GM18508 (cell line): ENCODE measurements at regions not wholly inside any gene's neighbourhood (a gene's known extent, or its start where the extent isn't known, plus 50 kb on each side); places are given as distances from the start of the nearest gene placed in this dataset.

Experiments
- ATAC-seq: cut with Tn5 transposase; IDR thresholded peaks from one replicate; pipeline ENCODE4 v1.9.1; 2021; ENCODE audit warnings: moderate number of reproducible peaks; ENCODE audit not compliant: insufficient read depth, unreplicated experiment

- no peak for ATAC-seq
Measured at GRCh38 chr1:96365076-96365475, 356.5 kb upstream of the PTBP2 start.

DNA sequence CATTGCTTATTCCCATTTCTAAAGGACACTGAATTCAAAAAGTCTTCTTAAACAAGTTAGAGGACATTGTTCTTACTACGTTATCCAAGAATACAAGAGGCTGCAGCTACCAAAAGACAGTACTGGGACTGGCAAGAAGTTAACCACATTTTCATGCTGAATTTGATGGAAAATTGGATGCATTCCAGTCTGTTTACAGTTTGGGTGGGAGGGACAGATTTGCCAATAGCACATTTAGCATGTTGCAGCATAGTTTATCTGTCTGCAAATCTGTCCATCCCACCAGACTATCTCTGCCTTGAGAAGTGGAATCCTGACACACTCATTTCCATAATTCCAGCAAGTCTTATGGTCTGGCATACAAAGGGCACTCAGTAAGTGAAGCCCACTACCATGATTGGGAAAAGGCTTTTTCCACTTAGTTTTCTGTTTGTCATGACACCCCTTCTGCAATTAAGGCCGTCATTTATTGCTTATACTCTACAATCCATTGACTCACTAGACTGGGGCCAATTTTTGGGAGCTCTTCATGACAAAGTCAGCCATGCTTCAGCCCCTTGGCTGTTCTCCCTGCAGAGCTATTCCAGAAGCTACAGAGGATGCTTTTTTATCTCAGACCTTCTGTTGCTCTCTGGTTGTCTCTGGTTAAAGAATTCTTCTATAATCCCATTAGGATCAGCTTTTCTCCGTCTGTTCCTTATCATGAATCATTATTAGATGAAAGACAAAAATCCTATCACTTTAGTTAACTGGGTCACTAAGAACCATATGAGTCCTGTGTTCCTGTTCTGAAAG is 355.8 kb upstream of the PTBP2 start:
- ATAC-seq, result no peak

DNA sequence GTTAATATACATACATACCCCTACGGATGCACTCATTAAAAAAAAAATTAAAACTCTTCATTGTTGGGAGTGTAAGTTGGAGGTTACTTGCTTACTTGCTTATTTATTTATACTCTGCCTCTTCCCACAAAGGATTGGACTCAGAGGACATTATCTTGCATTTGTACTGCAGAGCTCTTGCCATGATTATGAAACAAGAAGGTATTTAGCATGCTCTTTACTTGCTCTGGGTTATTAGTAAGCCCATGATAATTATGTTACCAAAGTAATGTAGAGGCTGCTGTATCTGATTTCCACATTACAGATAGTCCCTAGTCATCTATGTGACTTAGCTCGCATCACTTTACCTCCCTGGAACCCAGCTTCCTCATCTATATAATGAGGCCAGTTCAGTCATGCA is 355.1 kb upstream of the PTBP2 start:
- no peak for ATAC-seq

DNA sequence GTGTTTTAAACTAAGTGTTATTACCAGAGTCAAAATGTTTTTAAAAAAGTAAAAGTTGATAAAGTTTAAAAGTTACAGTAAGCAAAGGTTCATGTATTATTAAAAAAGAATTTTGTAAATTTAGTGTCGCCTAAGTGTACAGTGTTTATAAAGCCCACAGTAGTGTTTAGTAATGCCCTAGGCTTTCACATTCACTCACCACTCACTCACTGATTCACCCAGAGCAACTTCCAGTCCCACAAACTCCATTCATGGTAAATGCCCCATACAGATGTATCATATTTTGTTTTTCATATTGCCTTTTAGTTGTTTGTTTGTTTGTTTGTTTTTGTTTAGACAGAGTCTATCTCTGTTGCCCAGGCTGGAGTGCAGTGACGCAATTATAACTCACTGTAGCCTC is 353.8 kb upstream of the PTBP2 start:
- ATAC-seq, result no peak

DNA sequence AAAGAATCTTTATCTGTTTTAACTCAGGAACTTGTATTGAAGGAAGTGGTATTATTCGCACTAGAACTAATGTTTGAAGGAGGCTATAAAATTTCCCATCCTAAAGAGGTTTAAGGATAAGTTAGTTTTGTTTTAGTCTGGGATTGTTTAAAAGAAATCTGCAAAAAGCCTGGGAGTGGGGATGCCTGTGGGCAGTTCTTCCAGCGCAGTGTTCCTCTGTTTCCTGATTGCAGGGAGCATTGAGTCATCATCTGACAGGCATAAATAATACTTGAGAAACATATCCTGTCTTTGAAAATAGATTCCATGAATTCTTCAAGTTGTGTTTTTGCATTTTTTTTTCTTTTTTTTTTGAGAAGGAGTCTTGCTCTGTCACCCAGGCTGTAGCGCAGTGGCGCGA is 350.8 kb upstream of the PTBP2 start:
- no peak for ATAC-seq

DNA sequence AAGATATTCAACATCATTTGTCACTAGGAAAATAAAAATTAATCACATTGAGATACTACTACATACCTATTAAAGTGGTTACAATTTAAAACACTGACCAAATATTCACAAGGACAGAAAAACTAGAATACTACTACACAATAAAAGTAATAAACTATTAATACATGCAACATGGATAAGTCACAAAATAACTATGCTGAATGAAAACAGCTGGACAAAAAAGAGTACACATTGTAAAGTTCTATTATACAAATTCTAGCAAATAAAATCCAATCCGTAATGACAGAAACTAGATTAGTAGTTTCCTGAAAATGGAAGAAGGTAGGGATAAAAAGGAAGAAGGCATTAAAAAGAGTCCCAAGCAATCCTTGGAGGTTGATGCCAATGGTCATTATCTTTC is 348.7 kb upstream of the PTBP2 start:
- no peak for ATAC-seq

DNA sequence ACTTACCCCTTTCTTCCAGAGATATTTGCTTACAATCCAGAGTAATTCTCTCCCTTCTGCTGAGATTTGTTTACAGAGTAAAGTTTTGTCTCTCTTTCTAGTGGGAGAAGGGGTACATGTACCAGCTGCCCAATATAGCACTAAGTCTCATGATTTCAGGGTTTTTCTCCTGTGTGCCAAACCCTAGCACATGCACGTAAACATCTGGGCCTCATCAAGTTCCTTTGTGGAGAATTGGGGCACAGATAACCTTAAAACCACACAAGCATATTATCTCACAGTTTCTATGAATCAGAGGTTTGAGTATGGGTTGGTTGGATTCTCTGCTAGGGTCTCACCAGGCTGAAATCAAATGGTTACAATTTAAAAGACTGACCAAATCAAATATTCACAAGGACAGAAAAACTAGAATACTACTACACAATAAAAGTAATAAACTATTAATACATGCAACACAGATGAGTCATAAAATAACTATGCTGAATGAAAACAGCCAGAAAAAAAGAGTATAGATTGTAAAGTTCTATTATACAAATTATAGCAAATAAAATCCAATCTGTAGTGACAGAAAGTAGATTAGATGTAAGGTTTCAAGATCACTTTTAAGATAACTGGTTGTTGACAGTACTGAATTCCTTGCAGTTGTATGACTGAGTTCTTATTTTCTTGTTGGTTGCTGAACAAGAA is 347.4 kb upstream of the PTBP2 start:
- ATAC-seq, result no peak

- no peak for ATAC-seq
Measured at GRCh38 chr1:96376846-96377245, 344.7 kb upstream of the PTBP2 start.

GRCh38 chr1:96384611-96385010 is 337.0 kb upstream of the PTBP2 start:
- ATAC-seq, result no peak

DNA sequence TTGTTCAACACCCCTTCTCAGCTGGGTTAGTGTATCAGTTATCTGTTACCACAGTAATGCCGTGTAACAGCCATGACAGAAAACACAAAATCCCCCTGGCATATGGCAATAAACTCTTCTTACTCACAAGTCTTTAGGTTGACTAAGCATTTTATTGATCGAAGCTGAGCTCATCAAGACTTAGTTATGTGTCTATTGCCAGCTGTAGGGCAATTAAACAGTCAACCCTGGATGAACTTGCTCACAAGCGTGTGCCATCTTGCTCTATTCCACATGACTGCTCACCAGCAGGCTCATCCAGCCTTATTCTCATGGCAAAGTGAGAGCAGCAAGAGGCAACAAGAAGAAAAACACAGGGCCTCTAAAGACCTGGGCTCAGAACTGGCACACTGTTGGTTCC is 333.8 kb upstream of the PTBP2 start:
- no peak for ATAC-seq

DNA sequence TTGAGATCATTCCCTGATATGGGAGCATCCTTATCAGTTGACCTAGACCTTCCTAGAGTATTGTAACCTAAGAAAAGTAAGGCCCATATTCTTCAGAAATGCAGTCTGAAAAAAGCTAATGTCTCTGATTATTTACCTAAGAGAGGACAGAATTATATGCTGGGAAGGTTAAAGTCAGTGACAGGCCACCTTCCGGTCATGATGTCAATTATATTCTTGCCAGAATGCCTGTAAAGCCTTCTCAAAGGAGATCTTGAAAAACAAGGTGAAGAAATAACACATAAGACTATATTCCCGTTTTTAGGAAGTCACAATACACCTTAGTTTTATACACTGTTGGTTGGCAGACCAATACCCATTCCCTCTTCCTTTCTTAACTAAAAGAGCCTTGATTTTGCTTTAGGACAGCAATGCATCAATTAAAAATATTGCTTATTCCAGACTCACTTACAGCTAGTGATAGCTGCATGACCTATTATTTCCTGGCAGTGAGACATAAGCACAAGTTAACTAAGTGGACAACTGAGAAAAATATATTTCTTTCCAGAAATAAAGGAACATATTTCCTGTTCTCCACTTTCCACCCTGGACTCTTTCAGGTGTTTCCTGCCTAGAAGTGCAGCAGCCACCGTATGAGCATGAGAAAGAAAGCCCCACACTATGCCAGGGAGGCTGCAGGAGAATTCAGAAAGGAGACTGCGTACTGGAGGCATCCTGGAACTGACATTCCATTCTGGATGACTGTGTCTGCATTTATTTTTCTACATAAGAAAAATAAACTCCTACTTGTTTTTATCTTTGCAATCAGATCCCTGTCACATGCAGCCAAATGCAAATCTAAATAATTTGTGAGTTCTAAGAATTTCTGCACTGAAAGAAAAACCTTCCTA is 332.9 kb upstream of the PTBP2 start:
- ATAC-seq, result no peak

DNA sequence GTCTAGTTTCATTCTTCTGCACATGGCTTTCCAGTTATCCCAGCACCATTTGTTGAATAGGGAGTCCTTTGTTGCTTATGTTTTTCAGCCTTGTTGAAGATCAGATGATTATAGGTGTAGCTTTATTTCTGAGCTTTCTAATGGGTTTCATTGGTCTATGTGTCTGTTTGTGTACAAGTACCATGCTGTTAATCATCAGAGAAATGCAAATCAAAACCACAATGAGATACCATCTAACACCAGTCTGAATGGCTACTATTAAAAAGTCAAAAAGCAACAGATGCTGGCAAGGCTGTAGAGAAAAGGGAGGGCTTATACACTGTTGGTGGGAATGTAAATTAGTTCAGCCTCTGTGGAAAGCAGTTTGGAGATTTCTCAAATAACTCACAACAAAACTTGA is 321.5 kb upstream of the PTBP2 start:
- no peak for ATAC-seq

GRCh38 chr1:96409087-96409486 is 312.5 kb upstream of the PTBP2 start:
- ATAC-seq, result no peak

GRCh38 chr1:96409689-96410088 is 311.9 kb upstream of the PTBP2 start:
- ATAC-seq, result no peak

DNA sequence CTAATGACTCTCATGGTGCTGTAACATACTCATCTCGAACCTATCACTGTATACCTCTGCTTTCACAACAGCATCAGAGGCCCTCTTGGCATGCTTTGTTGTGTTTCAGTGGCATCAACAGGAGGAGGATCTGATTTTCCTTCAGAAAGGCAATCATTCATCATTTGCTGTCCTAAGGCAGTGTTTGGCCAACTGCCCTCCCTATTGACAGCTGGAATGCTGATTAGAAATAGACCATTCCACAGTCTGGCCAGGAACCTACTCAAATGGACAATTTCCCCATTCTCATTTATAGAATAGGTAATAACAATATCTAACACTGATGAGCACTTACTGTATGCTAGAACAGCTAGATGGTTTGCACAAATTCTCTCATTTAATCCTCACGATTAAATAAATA is 310.6 kb upstream of the PTBP2 start:
- no peak for ATAC-seq

GRCh38 chr1:96414598-96414997 is 307.0 kb upstream of the PTBP2 start:
- ATAC-seq, result no peak

GRCh38 chr1:96416111-96416595 is 305.4 kb upstream of the PTBP2 start:
- no peak for ATAC-seq

- peak; percentile 100 for ATAC-seq
Measured at GRCh38 chr1:96416701-96417444, 304.7 kb upstream of the PTBP2 start.

DNA sequence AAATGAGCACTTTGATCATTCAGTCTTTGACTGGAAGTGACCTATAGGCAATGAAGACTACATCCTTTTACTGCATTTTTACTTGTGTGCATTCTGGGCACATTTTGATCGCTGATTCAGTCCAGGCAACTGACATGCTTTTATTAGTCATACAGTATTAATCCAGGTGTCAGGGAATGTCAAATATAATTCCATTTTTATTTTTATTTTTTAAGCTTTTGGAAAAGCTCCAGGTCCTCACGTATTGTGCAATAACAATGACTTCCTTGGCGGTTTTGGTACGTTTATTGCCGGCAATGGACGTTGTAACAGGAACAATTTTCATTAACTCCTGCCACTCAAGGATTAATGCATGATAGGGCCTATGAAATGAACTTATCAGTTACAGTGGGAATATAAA is 302.6 kb upstream of the PTBP2 start:
- no peak for ATAC-seq

DNA sequence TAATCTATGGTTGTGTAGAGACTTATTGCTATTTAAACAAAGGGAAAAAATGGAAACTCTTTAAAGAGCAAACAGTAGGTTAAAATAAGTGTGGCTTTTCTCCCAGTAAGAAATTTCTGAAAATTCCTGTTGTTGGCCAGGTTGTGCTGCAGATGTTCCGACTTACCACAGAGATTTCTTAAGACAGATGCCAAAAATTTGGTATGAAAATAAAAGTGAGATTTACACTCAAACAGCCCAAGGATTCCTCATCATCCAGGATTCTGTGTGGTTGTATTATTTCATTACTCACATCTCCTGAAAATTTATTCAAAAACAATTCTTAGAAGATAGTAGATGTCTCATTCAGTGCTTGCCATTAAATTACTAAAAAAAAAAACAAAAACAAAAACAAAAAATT is 296.7 kb upstream of the PTBP2 start:
- no peak for ATAC-seq
